KMS-11 (cell line): ENCODE measurements at regions not wholly inside any gene's neighbourhood (a gene's known extent, or its start where the extent isn't known, plus 50 kb on each side); places are given as distances from the start of the nearest gene placed in this dataset.

Source experiments
- H2AFZ ChIP-seq: fragments of 200-600 bp; sonication (generic); 2 replicates; pipeline ENCODE4 v1.6.1; 2016; ENCODE audit warnings: antibody characterized with exemption, mixed run types, low read depth
- H3K27ac ChIP-seq: fragments of 200-600 bp; sonication (generic); 2 replicates; pipeline ENCODE4 v1.6.1; 2016; ENCODE audit warnings: mild to moderate bottlenecking, mixed run types
- H3K27me3 ChIP-seq: fragments of 200-600 bp; sonication (generic); 2 replicates; pipeline ENCODE4 v1.6.1; 2017; ENCODE audit warnings: mild to moderate bottlenecking, low read depth, mixed run types, moderate library complexity; ENCODE audit not compliant: insufficient read depth
- H3K36me3 ChIP-seq: fragments of 200-600 bp; sonication (generic); 2 replicates; pipeline ENCODE4 v1.6.1; 2017; ENCODE audit warnings: mild to moderate bottlenecking, mixed run types; ENCODE audit not compliant: insufficient read depth
- H3K4me1 ChIP-seq: fragments of 200-600 bp; sonication (generic); 2 replicates; pipeline ENCODE4 v1.6.1; 2016; ENCODE audit warnings: mild to moderate bottlenecking, low read depth, mixed run types; ENCODE audit not compliant: poor library complexity, severe bottlenecking
- H3K4me2 ChIP-seq: fragments of 200-600 bp; sonication (generic); 2 replicates; pipeline ENCODE4 v1.7.0; 2016; ENCODE audit warnings: mild to moderate bottlenecking, mixed run types
- H3K4me3 ChIP-seq: fragments of 200-600 bp; sonication (generic); IDR thresholded peaks from 2 replicates; pipeline ENCODE4 v1.6.1; 2017; ENCODE audit warnings: low read depth, low read length, mixed read lengths; ENCODE audit not compliant: insufficient read depth
- H3K79me2 ChIP-seq: fragments of 200-600 bp; sonication (generic); 2 replicates; pipeline ENCODE4 v1.6.1; 2016; ENCODE audit warnings: low read depth, mixed run types; ENCODE audit not compliant: insufficient read depth
- H3K9ac ChIP-seq: fragments of 200-600 bp; sonication (generic); 2 replicates; pipeline ENCODE4 v1.6.1; 2016; ENCODE audit warnings: mild to moderate bottlenecking, mixed run types
- H4K20me1 ChIP-seq: fragments of 200-600 bp; sonication (generic); 2 replicates; pipeline ENCODE4 v1.6.1; 2016; ENCODE audit warnings: mild to moderate bottlenecking, mixed run types; ENCODE audit not compliant: insufficient read depth
- CTCF ChIP-seq: fragments of 200-600 bp; sonication (generic); conservative IDR thresholded peaks from 2 replicates; pipeline ENCODE4 v1.6.1; 2017; ENCODE audit warnings: low read depth, mild to moderate bottlenecking, antibody characterized with exemption, low read length, moderate library complexity, mixed read lengths

- no peak overlapping the region for H3K27ac ChIP-seq
- H2AFZ ChIP-seq = no peak overlapping the region
- no peaks in the 10 kb centered on the region for H4K20me1 ChIP-seq
- H3K9ac ChIP-seq = no peak overlapping the region
- no peak for TF ChIP-seq CTCF
- H3K36me3 ChIP-seq = no peaks in the 10 kb centered on the region
- no peaks in the 10 kb centered on the region for H3K4me1 ChIP-seq
- no peak overlapping the region for H3K4me2 ChIP-seq
- no peaks in the 10 kb centered on the region for H3K79me2 ChIP-seq
- no peak overlapping the region for H3K4me3 ChIP-seq
- H3K27me3 ChIP-seq = no peaks in the 10 kb centered on the region
These were observed 481.5 kb downstream of the LMO4 start for GRCh38 chr1:87810166-87810565.

- H3K4me3 ChIP-seq = no peak overlapping the region
- H3K36me3 ChIP-seq = no peaks in the 10 kb centered on the region
- no peaks in the 10 kb centered on the region for H4K20me1 ChIP-seq
- H3K9ac ChIP-seq = no peak overlapping the region
- H2AFZ ChIP-seq = no peak overlapping the region
- no peaks in the 10 kb centered on the region for H3K79me2 ChIP-seq
- no peaks in the 10 kb centered on the region for H3K4me1 ChIP-seq
- no peak overlapping the region for H3K27ac ChIP-seq
- no peak for TF ChIP-seq CTCF
- no peak overlapping the region for H3K4me2 ChIP-seq
- H3K27me3 ChIP-seq = no peaks in the 10 kb centered on the region
These were observed 484.3 kb downstream of the LMO4 start for GRCh38 chr1:87812871-87813577.

- Histone ChIP-seq H4K20me1 (no peaks in the 10 kb centered on the region), H2AFZ (no peak overlapping the region), H3K36me3 (no peaks in the 10 kb centered on the region), H3K27me3 (no peaks in the 10 kb centered on the region), H3K27ac (no peak overlapping the region), H3K4me2 (no peak overlapping the region), H3K4me1 (no peaks in the 10 kb centered on the region), H3K4me3 (no peak overlapping the region), H3K9ac (no peak overlapping the region), H3K79me2 (no peaks in the 10 kb centered on the region)
- no peak for TF ChIP-seq CTCF
These were observed 485.9 kb downstream of the LMO4 start for GRCh38 chr1:87814573-87814972.

- no peak for TF ChIP-seq CTCF
- Histone ChIP-seq H3K4me1 (no peaks in the 10 kb centered on the region), H3K4me3 (no peak overlapping the region), H3K36me3 (no peaks in the 10 kb centered on the region), H3K9ac (no peak overlapping the region), H4K20me1 (no peaks in the 10 kb centered on the region), H3K79me2 (no peaks in the 10 kb centered on the region), H3K4me2 (no peak overlapping the region), H2AFZ (no peak overlapping the region), H3K27ac (no peak overlapping the region), H3K27me3 (no peaks in the 10 kb centered on the region)
These were observed 488.0 kb downstream of the LMO4 start for GRCh38 chr1:87816646-87817045.
